Breast epithelium (tissue), 4 donors: ENCODE measurements at regions not wholly inside any gene's neighbourhood (a gene's known extent, or its start where the extent isn't known, plus 50 kb on each side); places are given as distances from the start of the nearest gene placed in this dataset.

ENCODE experiments used
- DNase-seq, 2 donors: peaks; one replicate each; pipeline ENCODE4 v3.0.0-alpha.2; 2019; ENCODE audit warnings: low spot score in 2 of 2
- H3K27ac ChIP-seq, 2 donors: fragments of 200-600 bp; sonication (generic) in 1 of 2; one replicate each; pipeline ENCODE4 v1.5.1; 2016 to 2019; ENCODE audit warnings: mild to moderate bottlenecking in 1 of 2
- H3K27me3 ChIP-seq, 2 donors: fragments of 200-600 bp; sonication (generic) in 1 of 2; one replicate each; pipeline versions ENCODE4 v1.5.1 to v1.6.0; 2017 to 2019; ENCODE audit warnings: control low read depth in 1 of 2, mild to moderate bottlenecking in 1 of 2
- H3K36me3 ChIP-seq: fragments of 200-600 bp; one replicate; pipeline ENCODE4 v1.5.1; 2019
- H3K4me1 ChIP-seq, 2 donors: fragments of 200-600 bp; sonication (generic); one replicate each; pipeline ENCODE4 v1.5.1; 2016 to 2019; ENCODE audit warnings: control low read depth in 1 of 2
- H3K4me3 ChIP-seq, 3 donors: fragments of 200-600 bp; sonication (generic); 1 replicate in 2 of 3; 2 replicates in 1 of 3; pipeline ENCODE4 v1.5.1; 2016 to 2019; ENCODE audit warnings: mild to moderate bottlenecking in 3 of 3, moderate library complexity in 2 of 3
- H3K9me3 ChIP-seq, 2 donors: fragments of 200-600 bp; sonication (generic) in 1 of 2; one replicate each; pipeline ENCODE4 v1.5.1; 2016 to 2019; ENCODE audit warnings: control low read depth in 1 of 2
- POLR2A ChIP-seq: fragments of 450-650 bp; IDR thresholded peaks from one replicate; pipeline ENCODE4 v1.6.1; 2016; ENCODE audit warnings: antibody characterized with exemption, mild to moderate bottlenecking, moderate library complexity
- POLR2AphosphoS5 ChIP-seq, 3 donors: sonication (generic); formaldehyde crosslinking; IDR thresholded peaks; one replicate each; pipeline ENCODE4 v1.6.1; 2017; ENCODE audit warnings: antibody characterized with exemption in 3 of 3
- intact Hi-C: fragments of 100-400 bp; cut with DNase I; formaldehyde crosslinking; loops from one replicate; pipeline ENCODE4 v1.15.1; 2023; ENCODE audit warnings: low total_unique reads
- TF ChIP-seq, protein P1 (sequence below), 3 donors: fragments of 450-650 bp; IDR thresholded peaks; one replicate each; pipeline ENCODE4 v1.5.1; 2016 to 2017; ENCODE audit warnings: antibody characterized with exemption in 3 of 3, mild to moderate bottlenecking in 3 of 3, moderate library complexity in 3 of 3

DNA sequence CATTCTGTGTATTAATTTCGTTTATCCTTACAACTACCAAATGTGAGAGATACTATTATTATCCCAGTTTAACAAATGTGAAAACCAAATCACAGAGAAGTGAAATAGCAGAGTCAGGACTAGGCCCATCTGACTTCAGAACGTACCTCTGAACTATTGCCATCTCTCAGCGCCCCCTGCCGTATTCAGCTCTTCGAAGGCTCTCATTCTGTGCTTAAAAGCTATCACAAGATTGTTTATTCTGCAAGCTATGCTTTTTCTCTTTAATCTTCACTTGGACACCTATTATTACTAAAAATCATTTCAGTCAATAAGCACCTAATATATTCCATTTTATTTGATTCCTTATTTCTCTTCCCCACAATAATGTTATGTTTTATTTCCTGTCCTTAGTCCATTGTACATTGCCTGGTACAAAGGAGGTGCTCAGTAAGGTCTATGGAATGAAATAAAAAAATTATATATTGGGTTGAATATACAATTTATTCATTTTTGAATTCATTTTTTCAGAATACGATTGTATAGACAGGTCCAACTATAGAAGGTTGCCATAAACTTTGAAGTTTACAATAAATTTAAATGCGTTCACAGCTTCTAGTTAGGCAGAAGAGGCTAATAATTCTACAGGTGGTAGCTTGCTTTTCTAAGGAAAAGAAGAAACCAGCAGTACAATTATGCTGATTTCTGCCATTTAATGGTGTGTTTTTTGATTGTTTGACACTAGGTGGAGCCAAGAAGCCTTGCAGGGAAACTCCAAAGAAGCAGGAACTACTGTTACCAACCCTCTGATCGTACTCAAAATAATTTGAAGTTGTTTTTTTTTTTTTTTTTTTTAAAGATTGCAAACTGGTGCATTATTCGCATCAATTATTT, 202.2 kb upstream of the DMRTA1 start:
- TF ChIP-seq, protein P1, sequence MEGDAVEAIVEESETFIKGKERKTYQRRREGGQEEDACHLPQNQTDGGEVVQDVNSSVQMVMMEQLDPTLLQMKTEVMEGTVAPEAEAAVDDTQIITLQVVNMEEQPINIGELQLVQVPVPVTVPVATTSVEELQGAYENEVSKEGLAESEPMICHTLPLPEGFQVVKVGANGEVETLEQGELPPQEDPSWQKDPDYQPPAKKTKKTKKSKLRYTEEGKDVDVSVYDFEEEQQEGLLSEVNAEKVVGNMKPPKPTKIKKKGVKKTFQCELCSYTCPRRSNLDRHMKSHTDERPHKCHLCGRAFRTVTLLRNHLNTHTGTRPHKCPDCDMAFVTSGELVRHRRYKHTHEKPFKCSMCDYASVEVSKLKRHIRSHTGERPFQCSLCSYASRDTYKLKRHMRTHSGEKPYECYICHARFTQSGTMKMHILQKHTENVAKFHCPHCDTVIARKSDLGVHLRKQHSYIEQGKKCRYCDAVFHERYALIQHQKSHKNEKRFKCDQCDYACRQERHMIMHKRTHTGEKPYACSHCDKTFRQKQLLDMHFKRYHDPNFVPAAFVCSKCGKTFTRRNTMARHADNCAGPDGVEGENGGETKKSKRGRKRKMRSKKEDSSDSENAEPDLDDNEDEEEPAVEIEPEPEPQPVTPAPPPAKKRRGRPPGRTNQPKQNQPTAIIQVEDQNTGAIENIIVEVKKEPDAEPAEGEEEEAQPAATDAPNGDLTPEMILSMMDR (IDR thresholded peaks at IDR 0.05) = peak in 1 of 3 donors; percentile 24
- no peak for TF ChIP-seq POLR2AphosphoS5 (IDR thresholded peaks at IDR 0.05)
- H3K9me3 ChIP-seq = no peaks in the 10 kb centered on the region
- DNase-seq = no peak
- no peaks in the 10 kb centered on the region for H3K4me1 ChIP-seq
- H3K36me3 ChIP-seq = no peaks in the 10 kb centered on the region
- H3K4me3 ChIP-seq = no peak overlapping the region
- no peak overlapping the region for H3K27ac ChIP-seq
- intact Hi-C loops = no loop called here
- H3K27me3 ChIP-seq = no peaks in the 10 kb centered on the region

DNA sequence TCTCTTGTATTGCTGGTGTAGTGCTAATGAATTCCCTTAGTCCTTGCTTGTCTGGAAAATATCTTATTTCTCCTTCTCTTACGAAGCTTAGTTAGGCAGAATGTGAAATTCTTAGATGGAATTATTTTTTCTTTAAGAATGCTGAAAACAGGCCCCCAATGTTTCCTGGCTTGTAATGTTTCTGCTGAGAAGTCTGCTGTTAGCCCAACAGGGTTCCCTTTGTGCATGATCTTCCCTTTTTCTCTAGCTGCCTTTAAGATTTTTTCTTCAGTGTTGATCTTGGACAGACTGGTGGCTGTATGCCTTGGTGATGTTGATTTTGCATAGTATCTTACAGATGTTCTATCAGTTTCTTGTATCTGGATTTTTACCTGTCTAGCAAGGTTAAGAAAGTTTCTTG, 191.3 kb upstream of the DMRTA1 start:
- no peaks in the 10 kb centered on the region for H3K27me3 ChIP-seq
- H3K9me3 ChIP-seq = peaks cover 17 to 38% of the 10 kb centered on the region in 2 donors
- no peaks in the 10 kb centered on the region for H3K36me3 ChIP-seq
- no peaks in the 10 kb centered on the region for H3K4me1 ChIP-seq
- no peak overlapping the region for H3K4me3 ChIP-seq
- H3K27ac ChIP-seq = no peak overlapping the region
- no peak for TF ChIP-seq POLR2A
- TF ChIP-seq POLR2AphosphoS5 (IDR thresholded peaks at IDR 0.05) = no peak
- TF ChIP-seq, protein P1 (IDR thresholded peaks at IDR 0.05) = no peak
- no peak for DNase-seq
- intact Hi-C loops = no loop called here

DNA sequence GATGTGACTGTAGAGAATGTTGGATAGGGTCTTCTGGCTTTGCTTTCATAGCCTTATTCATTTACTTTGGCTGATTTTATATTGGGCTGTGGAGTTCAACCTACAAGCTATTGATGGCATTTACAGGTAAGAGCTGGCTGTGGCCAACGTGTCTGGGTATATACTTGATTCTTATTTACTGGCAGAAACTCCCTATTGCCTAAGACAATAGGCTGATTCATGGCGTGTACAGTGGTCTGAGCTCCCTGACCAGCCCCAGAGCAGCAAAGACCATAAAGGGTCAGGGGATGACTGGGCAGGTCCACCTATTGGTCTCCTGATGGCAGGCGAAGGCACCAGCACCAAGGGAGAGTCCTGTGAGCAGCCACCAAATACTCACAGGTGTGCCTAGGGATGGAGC, 190.2 kb upstream of the DMRTA1 start:
- intact Hi-C loops = no loop called here
- Histone ChIP-seq H3K4me3 (no peak overlapping the region), H3K9me3 (peaks cover 7 to 27% of the 10 kb centered on the region in 2 donors), H3K36me3 (no peaks in the 10 kb centered on the region), H3K4me1 (no peaks in the 10 kb centered on the region), H3K27me3 (no peaks in the 10 kb centered on the region), H3K27ac (no peak overlapping the region)
- TF ChIP-seq, protein P1 (IDR thresholded peaks at IDR 0.05) = no peak
- TF ChIP-seq POLR2AphosphoS5 (IDR thresholded peaks at IDR 0.05) (no peak), POLR2A (no peak)
- no peak for DNase-seq

- DNase-seq = no peak
- intact Hi-C loops = no loop called here
- Histone ChIP-seq H3K27me3 (no peaks in the 10 kb centered on the region), H3K4me1 (no peaks in the 10 kb centered on the region), H3K4me3 (no peak overlapping the region), H3K36me3 (no peaks in the 10 kb centered on the region), H3K27ac (no peak overlapping the region), H3K9me3 (peaks cover 0 to 19% of the 10 kb centered on the region in 2 donors)
- TF ChIP-seq POLR2AphosphoS5 (IDR thresholded peaks at IDR 0.05) (no peak), POLR2A (no peak)
- TF ChIP-seq, protein P1 (IDR thresholded peaks at IDR 0.05) = no peak
These were observed 189.4 kb upstream of the DMRTA1 start for GRCh38 chr9:22257026-22257816.

DNA sequence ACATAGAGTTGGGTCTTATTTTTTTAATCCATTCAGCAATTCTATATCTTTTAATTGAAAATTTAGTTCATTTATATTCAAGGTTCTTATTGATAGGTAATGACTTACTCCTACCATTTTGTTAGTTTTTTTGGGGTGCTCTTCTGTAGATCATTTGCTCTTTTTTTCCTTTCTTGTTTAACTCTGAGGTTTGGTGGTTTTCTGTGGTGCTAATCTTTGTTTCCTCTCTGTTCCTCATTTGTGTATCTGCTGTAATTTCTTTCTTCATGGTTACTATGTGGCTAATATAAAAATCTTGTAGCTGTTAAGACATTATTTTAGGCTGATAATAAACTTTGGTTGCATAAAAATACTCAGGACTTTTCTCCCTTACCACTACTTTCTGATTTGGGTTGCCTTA, 181.6 kb upstream of the DMRTA1 start:
- H3K4me3 ChIP-seq = no peak overlapping the region
- H3K4me1 ChIP-seq = no peaks in the 10 kb centered on the region
- no peak overlapping the region for H3K27ac ChIP-seq
- intact Hi-C loops = loop anchor here (10.0 kb wide), 1 partner anchor 340 kb away; no protein-coding TSS in a partner anchor
- peaks cover 0 to 23% of the 10 kb centered on the region in 2 donors for H3K9me3 ChIP-seq
- no peak for DNase-seq
- no peaks in the 10 kb centered on the region for H3K27me3 ChIP-seq
- no peaks in the 10 kb centered on the region for H3K36me3 ChIP-seq
- TF ChIP-seq, protein P1 (IDR thresholded peaks at IDR 0.05) = no peak
- TF ChIP-seq POLR2A (no peak), POLR2AphosphoS5 (IDR thresholded peaks at IDR 0.05) (no peak)
